ENCODE measurements at regions not wholly inside any gene's neighbourhood (a gene's known extent, or its start where the extent isn't known, plus 50 kb on each side); places are given as distances from the start of the nearest gene placed in this dataset.

GRCh38 chr2:15034860-15035259 lies 402.3 kb downstream of the LRATD1 start:
- Histone ChIP-seq H4K8ac (ENCODE audit: extremely low read depth, insufficient read depth, low read length) (no peak overlapping the region), H3K4ac (replicated peaks; ENCODE audit: insufficient read length, low read depth, low read length) (no peak overlapping the region), H3K23ac (ENCODE audit: insufficient read length) (no peak overlapping the region), H3K4me1 (replicated peaks in 1 of 4; ENCODE audit: control insufficient read depth in 3 of 4, insufficient read depth in 4 of 4, low read length in 3 of 4) (no peaks in the 10 kb centered on the region), H2AFZ (ENCODE audit: low read length) (no peak overlapping the region), H2AK5ac (ENCODE audit: low read depth, low read length) (no peak overlapping the region), H3K9ac (replicated peaks in 1 of 4; ENCODE audit: extremely low read depth in 1 of 4, low read depth in 3 of 4, low read length in 3 of 4) (no peak overlapping the region), H3K14ac (ENCODE audit: insufficient read length) (no peak overlapping the region), H3K27me3 (replicated peaks in 1 of 4; ENCODE audit: control insufficient read depth in 3 of 4, extremely low read depth in 1 of 4, insufficient read depth in 3 of 4, low read length in 3 of 4) (no peaks in the 10 kb centered on the region), H3K79me2 (ENCODE audit: control insufficient read depth in 1 of 2, insufficient read depth in 2 of 2, low read length in 2 of 2) (no peaks in the 10 kb centered on the region), H4K5ac (ENCODE audit: insufficient read length, low read depth, low read length) (no peak overlapping the region), H3K79me1 (ENCODE audit: low read depth, low read length) (no peaks in the 10 kb centered on the region), H3K4me3 (ENCODE audit: extremely low read depth in 1 of 4, insufficient read depth in 2 of 4, low read depth in 3 of 4, low read length in 4 of 4) (no peak overlapping the region), H3K36me3 (ENCODE audit: control insufficient read depth in 2 of 4, insufficient read depth in 4 of 4, low read length in 3 of 4) (no peaks in the 10 kb centered on the region), H3K4me2 (ENCODE audit: insufficient read depth in 1 of 2, low read depth in 2 of 2, low read length in 2 of 2) (no peak overlapping the region), H3K9me3 (ENCODE audit: insufficient read depth in 2 of 2, low read depth in 1 of 2, low read length in 1 of 2) (no peaks in the 10 kb centered on the region), H3K23me2 (ENCODE audit: low read depth, low read length) (no peaks in the 10 kb centered on the region), H2BK5ac (ENCODE audit: low read depth, low read length) (no peak overlapping the region), H3K56ac (replicated peaks; ENCODE audit: insufficient read length, low read depth, low read length) (no peak overlapping the region), H2BK20ac (ENCODE audit: low read length) (no peak overlapping the region), H4K91ac (replicated peaks; ENCODE audit: insufficient read length, low read length) (no peak overlapping the region), H4K20me1 (replicated peaks in 1 of 2; ENCODE audit: control insufficient read depth in 1 of 2, insufficient read depth in 2 of 2, low read length in 2 of 2) (no peaks in the 10 kb centered on the region), H2BK15ac (ENCODE audit: low read length) (no peak overlapping the region), H2BK12ac (ENCODE audit: low read depth, low read length) (no peak overlapping the region), H3K27ac (ENCODE audit: low read depth, low read length) (no peak overlapping the region), H3K18ac (ENCODE audit: extremely low read depth, low read length) (no peak overlapping the region), H2BK120ac (replicated peaks; ENCODE audit: low read depth, low read length) (no peak overlapping the region)
- WGBS, 2 experiments (ENCODE audit: extremely low coverage in 1 of 2, insufficient coverage in 1 of 2, insufficient read length in 1 of 2, insufficient replicate concordance in 2 of 2, low coverage in 1 of 2, low lambda C conversion rate in 2 of 2, missing lambda C conversion rate in 1 of 2) = 34% methylated on average over 2 of the region's 2 CpGs; no CpG with 5 or more reads in 1 of the 2 experiments
- CTCF ChIA-PET (ENCODE audit: partially characterized antibody) = interaction anchor here (2.3 kb wide), 1 partner anchor 23 kb away, joined by 9 read pairs; no protein-coding TSS in a partner anchor
- DNase-seq (ENCODE audit: low read depth in 1 of 2, low spot score in 2 of 2) (no peak), FAIRE-seq (no peak)
- POLR2A ChIA-PET (ENCODE audit: partially characterized antibody) = no interaction called here
- TF ChIP-seq KDM1A (IDR thresholded peaks at IDR 0.05; ENCODE audit: borderline replicate concordance, low read length) (no peak), SP2 (IDR thresholded peaks at IDR 0.05; ENCODE audit: low read length) (no peak), JUND (IDR thresholded peaks at IDR 0.05; ENCODE audit: low read length) (no peak), RAD21 (IDR thresholded peaks at IDR 0.05 in 1 of 2, conservative IDR thresholded peaks at IDR 0.05 in 1 of 2; ENCODE audit: low read depth in 2 of 2, low read length in 2 of 2) (no peak), POU5F1 (IDR thresholded peaks at IDR 0.05; ENCODE audit: low read depth, low read length) (no peak), NRF1 (IDR thresholded peaks at IDR 0.05; ENCODE audit: low read depth, low read length) (no peak)
